ENCODE measurements at regions not wholly inside any gene's neighbourhood (a gene's known extent, or its start where the extent isn't known, plus 50 kb on each side); places are given as distances from the start of the nearest gene placed in this dataset.

GRCh38 chr2:103977668-103978067 is 876.2 kb upstream of the POU3F3 start:
- no peaks in the 10 kb centered on the region for H3K9me3 Mint-ChIP-seq
- H3K9me3 ChIP-seq (ENCODE audit: low read depth) = no peaks in the 10 kb centered on the region
- no peak overlapping the region for H3K9ac ChIP-seq
- no peaks in the 10 kb centered on the region for H3K4me1 Mint-ChIP-seq
- H3K27ac Mint-ChIP-seq = no peak overlapping the region
- no peaks in the 10 kb centered on the region for H3K36me3 ChIP-seq
- TF ChIP-seq EZH2phosphoT487 (IDR thresholded peaks at IDR 0.05) (no peak), CTCF (IDR thresholded peaks at IDR 0.05) (no peak), EZH2 (IDR thresholded peaks at IDR 0.05) (no peak)
- no peaks in the 10 kb centered on the region for H3K27me3 ChIP-seq
- no peaks in the 10 kb centered on the region for H3K27me3 Mint-ChIP-seq (ENCODE audit: insufficient read depth, low read depth)
- no peak overlapping the region for H2AFZ ChIP-seq (replicated peaks)
- H3K36me3 Mint-ChIP-seq = no peaks in the 10 kb centered on the region
- H3F3A ChIP-seq (ENCODE audit: low read depth) = no peaks in the 10 kb centered on the region
- H3K79me2 ChIP-seq (ENCODE audit: low read depth) = no peaks in the 10 kb centered on the region
- no peak overlapping the region for H3K4me3 ChIP-seq
- H3K4me3 Mint-ChIP-seq = no peak overlapping the region
- H3K4me2 ChIP-seq = no peak overlapping the region
- no peak for DNase-seq (ENCODE audit: low spot score)
- H3K27ac ChIP-seq = no peak overlapping the region
- no peaks in the 10 kb centered on the region for H4K20me1 ChIP-seq (ENCODE audit: low read depth)
- H3K4me1 ChIP-seq = no peaks in the 10 kb centered on the region

DNA sequence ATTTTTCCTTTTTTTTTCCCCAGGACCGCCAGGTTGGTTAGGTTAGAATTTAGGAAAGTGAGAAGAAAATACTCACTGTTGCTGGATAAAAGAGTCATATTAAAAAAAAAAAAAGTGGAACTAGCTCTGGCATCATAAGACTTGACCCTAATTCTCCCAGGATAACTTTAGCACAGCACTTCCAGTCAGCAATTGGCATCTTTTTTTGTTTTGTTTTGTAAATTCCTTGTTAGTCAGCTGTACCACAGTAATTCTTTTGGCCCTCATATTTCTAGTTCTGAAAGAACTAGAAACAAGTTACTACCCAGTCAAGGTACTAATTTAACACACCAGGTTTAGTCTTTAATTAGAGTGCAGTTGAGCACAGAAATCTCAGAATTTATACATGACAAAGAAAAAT is 873.5 kb upstream of the POU3F3 start:
- no peak overlapping the region for H3K27ac ChIP-seq
- no peaks in the 10 kb centered on the region for H3F3A ChIP-seq (ENCODE audit: low read depth)
- H3K4me1 ChIP-seq = no peaks in the 10 kb centered on the region
- Mint-ChIP-seq H3K4me1 (no peaks in the 10 kb centered on the region), H3K27me3 (ENCODE audit: insufficient read depth, low read depth) (peaks cover 2% of the 10 kb centered on the region), H3K4me3 (no peak overlapping the region), H3K9me3 (no peaks in the 10 kb centered on the region), H3K36me3 (no peaks in the 10 kb centered on the region), H3K27ac (no peak overlapping the region)
- no peak overlapping the region for H3K9ac ChIP-seq
- H4K20me1 ChIP-seq (ENCODE audit: low read depth) = no peaks in the 10 kb centered on the region
- H2AFZ ChIP-seq (replicated peaks) = no peak overlapping the region
- DNase-seq (ENCODE audit: low spot score) = no peak
- H3K9me3 ChIP-seq (ENCODE audit: low read depth) = no peaks in the 10 kb centered on the region
- H3K79me2 ChIP-seq (ENCODE audit: low read depth) = no peaks in the 10 kb centered on the region
- no peaks in the 10 kb centered on the region for H3K27me3 ChIP-seq
- H3K36me3 ChIP-seq = no peaks in the 10 kb centered on the region
- TF ChIP-seq EZH2 (IDR thresholded peaks at IDR 0.05) (no peak), EZH2phosphoT487 (IDR thresholded peaks at IDR 0.05) (no peak), CTCF (IDR thresholded peaks at IDR 0.05) (no peak)
- H3K4me2 ChIP-seq = no peak overlapping the region
- H3K4me3 ChIP-seq = no peak overlapping the region

DNA sequence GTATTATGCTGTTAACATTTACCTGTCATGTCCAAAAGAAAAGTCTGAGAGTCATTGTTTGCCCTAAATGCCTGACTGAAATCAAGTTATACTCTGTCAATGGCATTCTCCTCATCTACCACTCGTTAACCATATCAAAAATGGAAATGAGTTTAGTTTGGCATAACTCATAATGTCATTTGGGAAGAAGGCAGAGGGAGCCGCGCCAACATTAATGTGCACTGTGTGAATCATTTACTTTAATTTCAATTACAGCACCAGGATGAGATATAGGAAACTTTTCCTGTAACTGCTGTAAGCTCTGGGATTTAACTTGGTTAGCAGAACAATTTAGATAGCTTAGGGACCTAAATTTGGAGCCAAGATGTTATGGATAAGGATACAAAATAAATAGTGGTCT is 871.2 kb upstream of the POU3F3 start:
- Mint-ChIP-seq H3K36me3 (no peaks in the 10 kb centered on the region), H3K9me3 (no peaks in the 10 kb centered on the region), H3K4me3 (no peak overlapping the region), H3K27me3 (ENCODE audit: insufficient read depth, low read depth) (peaks cover 2% of the 10 kb centered on the region), H3K4me1 (no peaks in the 10 kb centered on the region), H3K27ac (no peak overlapping the region)
- DNase-seq (ENCODE audit: low spot score) = no peak
- H3K36me3 ChIP-seq = no peaks in the 10 kb centered on the region
- H3K4me3 ChIP-seq = no peak overlapping the region
- no peak overlapping the region for H3K4me2 ChIP-seq
- no peaks in the 10 kb centered on the region for H3K79me2 ChIP-seq (ENCODE audit: low read depth)
- H3K9ac ChIP-seq = no peak overlapping the region
- H2AFZ ChIP-seq (replicated peaks) = peak overlapping the region; percentile 6
- no peak overlapping the region for H3K27ac ChIP-seq
- H3F3A ChIP-seq (ENCODE audit: low read depth) = no peaks in the 10 kb centered on the region
- H3K9me3 ChIP-seq (ENCODE audit: low read depth) = no peaks in the 10 kb centered on the region
- no peaks in the 10 kb centered on the region for H3K4me1 ChIP-seq
- TF ChIP-seq EZH2 (IDR thresholded peaks at IDR 0.05) = no peak
- no peak for TF ChIP-seq EZH2phosphoT487 (IDR thresholded peaks at IDR 0.05)
- TF ChIP-seq CTCF (IDR thresholded peaks at IDR 0.05) = no peak
- H3K27me3 ChIP-seq = no peaks in the 10 kb centered on the region
- H4K20me1 ChIP-seq (ENCODE audit: low read depth) = no peaks in the 10 kb centered on the region

DNA sequence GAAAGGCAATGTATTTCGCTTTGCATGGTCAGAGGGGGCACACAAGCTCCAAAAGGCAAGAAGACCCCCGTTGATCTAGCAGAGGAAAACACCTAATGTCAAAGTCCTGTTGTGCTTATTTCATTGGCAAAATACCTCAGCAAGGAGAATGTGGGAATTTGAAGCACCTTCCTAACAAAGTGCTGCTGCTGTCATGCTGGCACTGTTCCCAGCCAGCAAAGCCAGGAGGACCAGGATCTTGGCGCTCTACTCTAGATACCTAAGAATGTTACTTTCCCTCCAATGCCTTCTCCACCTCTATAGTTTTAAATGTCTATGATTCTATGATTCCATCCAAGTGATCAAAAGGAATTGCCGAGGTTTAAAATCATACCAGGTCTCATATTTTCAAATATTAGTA is 867.9 kb upstream of the POU3F3 start:
- H3K9ac ChIP-seq = no peak overlapping the region
- Mint-ChIP-seq H3K4me3 (no peak overlapping the region), H3K9me3 (peaks cover 3% of the 10 kb centered on the region), H3K27me3 (ENCODE audit: insufficient read depth, low read depth) (peaks cover 2% of the 10 kb centered on the region), H3K4me1 (peaks cover 4% of the 10 kb centered on the region), H3K36me3 (no peaks in the 10 kb centered on the region), H3K27ac (no peak overlapping the region)
- no peak overlapping the region for H3K4me3 ChIP-seq
- H3K27me3 ChIP-seq = no peaks in the 10 kb centered on the region
- H3K79me2 ChIP-seq (ENCODE audit: low read depth) = no peaks in the 10 kb centered on the region
- TF ChIP-seq EZH2 (IDR thresholded peaks at IDR 0.05) (no peak), EZH2phosphoT487 (IDR thresholded peaks at IDR 0.05) (no peak), CTCF (IDR thresholded peaks at IDR 0.05) (no peak)
- no peak overlapping the region for H2AFZ ChIP-seq (replicated peaks)
- DNase-seq (ENCODE audit: low spot score) = no peak
- no peaks in the 10 kb centered on the region for H3K9me3 ChIP-seq (ENCODE audit: low read depth)
- no peak overlapping the region for H3K4me2 ChIP-seq
- no peak overlapping the region for H3K27ac ChIP-seq
- H4K20me1 ChIP-seq (ENCODE audit: low read depth) = no peaks in the 10 kb centered on the region
- H3K36me3 ChIP-seq = no peaks in the 10 kb centered on the region
- H3K4me1 ChIP-seq = no peaks in the 10 kb centered on the region
- H3F3A ChIP-seq (ENCODE audit: low read depth) = no peaks in the 10 kb centered on the region

Data from neural progenitor cell (in vitro differentiated cells).